K562 (cell line): ENCODE measurements at regions not wholly inside any gene's neighbourhood (a gene's known extent, or its start where the extent isn't known, plus 50 kb on each side); places are given as distances from the start of the nearest gene placed in this dataset.

Experiments used
- ATAC-seq: fragments of 200-7000 bp; cut with Tn5 transposase; 3 replicates; pipeline ENCODE4 v1.9.1; 2020; ENCODE audit warnings: moderate library complexity
- BruUV-seq: library from RNA; stranded (reverse); fragments of 400-500 nt; replicated peaks from 2 replicates; lab custom pipeline; 2021; lab: Mats Ljungman, UMichigan
- CTCF ChIA-PET: fragments of 300-600 bp; formaldehyde crosslinking; extraction: SDS; loops from one replicate; lab custom pipeline; 2021; ENCODE audit warnings: low intra/inter-chr PET ratio; lab: Yijun Ruan, JAX
- POLR2A ChIA-PET: fragments of 300-600, 350-650 bp; sonication (Branson Sonifier 250); formaldehyde crosslinking; extraction: SDS; loops from one replicate; lab custom pipeline; 2021; ENCODE audit warnings: antibody characterized with exemption, inconsistent platforms; lab: Yijun Ruan, JAX
- DNase-seq, 4 experiments: peaks; one replicate each; pipeline versions ENCODE4 v3.0.0 to v3.0.0-alpha.2; 2011 to 2018; ENCODE audit warnings: low spot score in 3 of 4, mixed read lengths in 3 of 4; ENCODE audit errors: extremely low read depth in 1 of 4
- FAIRE-seq: peaks from 2 replicates; lab custom pipeline; 2011; peaks lifted over from hg19 to GRCh38; lab: Jason Lieb, UNC
- H2AFZ ChIP-seq: 2 replicates; pipeline ENCODE4 v1.6.0; 2011; ENCODE audit warnings: low read depth, low read length, control low read depth, inconsistent platforms
- H3K27ac ChIP-seq: fragments of 200-600 bp; 3 replicates; pipeline ENCODE4 v1.8.0; 2011; ENCODE audit warnings: low read depth, mild to moderate bottlenecking, control low read depth, inconsistent platforms, low read length, moderate library complexity, mixed read lengths; ENCODE audit errors: extremely low read depth
- H3K27me3 ChIP-seq, 2 experiments: fragments of 300-600 bp in 1 of 2; 2 replicates in 1 of 2; 3 replicates in 1 of 2; pipeline versions ENCODE4 v1.6.0 to v1.8.0; 2011; ENCODE audit warnings: inconsistent platforms in 2 of 2, low read length in 2 of 2, mild to moderate bottlenecking in 1 of 2, mixed read lengths in 1 of 2, moderate library complexity in 1 of 2; ENCODE audit not compliant: control insufficient read depth in 2 of 2, insufficient read depth in 2 of 2
- H3K36me3 ChIP-seq: fragments of 300-600 bp; 3 replicates; pipeline ENCODE4 v1.8.0; 2011; ENCODE audit warnings: mild to moderate bottlenecking, low read length, inconsistent platforms; ENCODE audit not compliant: control insufficient read depth, insufficient read depth
- H3K4me1 ChIP-seq, 2 experiments: fragments of 200-600 bp in 1 of 2; replicated peaks in 1 of 2; 2 replicates in 1 of 2; 3 replicates in 1 of 2; pipeline versions ENCODE4 v1.5.1 to v1.8.0; 2011; ENCODE audit warnings: inconsistent platforms in 2 of 2, low read length in 2 of 2, mild to moderate bottlenecking in 1 of 2, mixed read lengths in 1 of 2, moderate library complexity in 1 of 2; ENCODE audit not compliant: control insufficient read depth in 2 of 2, insufficient read depth in 2 of 2
- H3K4me2 ChIP-seq: 2 replicates; pipeline ENCODE4 v1.6.1; 2011; ENCODE audit warnings: low read length, control low read depth, inconsistent platforms, mixed read lengths; ENCODE audit not compliant: insufficient read depth
- H3K4me3 ChIP-seq: fragments of 200-600 bp; sonication (generic), shearing (Covaris generic); 2 replicates; pipeline ENCODE4 v1.5.1; 2016; ENCODE audit warnings: control low read depth, inconsistent platforms
- H3K79me2 ChIP-seq: fragments of 200-600 bp; 3 replicates; pipeline ENCODE4 v1.8.0; 2011; ENCODE audit warnings: low read length, inconsistent platforms; ENCODE audit not compliant: control insufficient read depth, insufficient read depth
- H3K9ac ChIP-seq, 2 experiments: 2 replicates each; pipeline versions ENCODE4 v1.6.0 to v1.6.1; 2011; ENCODE audit warnings: low read depth in 2 of 2, low read length in 2 of 2, control low read depth in 1 of 2, inconsistent platforms in 1 of 2, mild to moderate bottlenecking in 1 of 2, mixed read lengths in 1 of 2; ENCODE audit not compliant: insufficient read depth in 1 of 2
- H3K9me1 ChIP-seq: one replicate; pipeline ENCODE4 v1.6.0; 2011; ENCODE audit warnings: inconsistent platforms, mild to moderate bottlenecking, low read length, moderate library complexity; ENCODE audit not compliant: control insufficient read depth, insufficient read depth
- H3K9me3 ChIP-seq: replicated peaks from 2 replicates; pipeline ENCODE4 v1.5.1; 2011; ENCODE audit warnings: low read depth, low read length, inconsistent platforms; ENCODE audit not compliant: control insufficient read depth, insufficient read depth
- H4K20me1 ChIP-seq: replicated peaks from 2 replicates; pipeline ENCODE4 v1.6.1; 2011; ENCODE audit warnings: low read length, inconsistent platforms, mixed read lengths; ENCODE audit not compliant: control insufficient read depth, insufficient read depth
- BHLHE40 ChIP-seq: IDR thresholded peaks from 2 replicates; pipeline ENCODE4 v1.6.1; 2011; ENCODE audit warnings: low read length, improper control_type of control experiment
- NCOA4 ChIP-seq: fragments of 450-650 bp; IDR thresholded peaks from 2 replicates; pipeline ENCODE4 v1.6.1; 2018; ENCODE audit warnings: mild to moderate bottlenecking; ENCODE audit not compliant: partially characterized antibody
- SIN3B ChIP-seq: fragments of 450-650 bp; IDR thresholded peaks from 2 replicates; pipeline ENCODE4 v1.6.1; 2017; ENCODE audit warnings: low read depth, mild to moderate bottlenecking, moderate library complexity
- ZNF76 ChIP-seq: fragments of 250-450 bp; sonication (Bioruptor Pico); IDR thresholded peaks from 2 replicates; pipeline ENCODE4 v1.4.0; 2020; ENCODE audit warnings: mild to moderate bottlenecking, moderate library complexity, borderline replicate concordance
- ZNF79 ChIP-seq: fragments of 250-450 bp; sonication (Bioruptor Pico); IDR thresholded peaks from 2 replicates; pipeline ENCODE4 v1.4.0; 2020; ENCODE audit warnings: low read depth, mild to moderate bottlenecking, moderate library complexity
- WGBS: fragments of 100-300 bp; shearing (Covaris generic); methylation state at CpG from one replicate; pipeline ENCODE4 v1.1.6; 2016; ENCODE audit warnings: low coverage, mixed read lengths; ENCODE audit not compliant: insufficient coverage; ENCODE audit errors: missing lambda C conversion rate; 5-methylcytosine and 5-hydroxymethylcytosine counted together
- in situ Hi-C: fragments of 300-500 bp; cut with MboI; formaldehyde crosslinking; loops from 4 replicates; pipeline ENCODE4 v1.15.0; 2018; ENCODE audit warnings: inconsistent platforms, mixed read lengths
- intact Hi-C: fragments of 100-400 bp; cut with micrococcal nuclease; formaldehyde crosslinking; loops from 2 replicates; pipeline ENCODE4 v1.14.2; 2022
- TF ChIP-seq, protein P1 (sequence below): fragments of 200-400 bp; formaldehyde crosslinking; IDR thresholded peaks from 2 replicates; pipeline ENCODE4 v1.6.1; 2017; ENCODE audit warnings: mild to moderate bottlenecking, low read depth, low read length, moderate library complexity
- TF ChIP-seq, protein P2 (sequence below), 2 experiments: fragments of 450-650 bp; formaldehyde crosslinking in 1 of 2; IDR thresholded peaks; 2 replicates each; pipeline versions ENCODE4 v1.4.0 to v1.6.1; 2014 to 2020; ENCODE audit warnings: mild to moderate bottlenecking in 2 of 2, borderline replicate concordance in 1 of 2, low read depth in 1 of 2

DNA sequence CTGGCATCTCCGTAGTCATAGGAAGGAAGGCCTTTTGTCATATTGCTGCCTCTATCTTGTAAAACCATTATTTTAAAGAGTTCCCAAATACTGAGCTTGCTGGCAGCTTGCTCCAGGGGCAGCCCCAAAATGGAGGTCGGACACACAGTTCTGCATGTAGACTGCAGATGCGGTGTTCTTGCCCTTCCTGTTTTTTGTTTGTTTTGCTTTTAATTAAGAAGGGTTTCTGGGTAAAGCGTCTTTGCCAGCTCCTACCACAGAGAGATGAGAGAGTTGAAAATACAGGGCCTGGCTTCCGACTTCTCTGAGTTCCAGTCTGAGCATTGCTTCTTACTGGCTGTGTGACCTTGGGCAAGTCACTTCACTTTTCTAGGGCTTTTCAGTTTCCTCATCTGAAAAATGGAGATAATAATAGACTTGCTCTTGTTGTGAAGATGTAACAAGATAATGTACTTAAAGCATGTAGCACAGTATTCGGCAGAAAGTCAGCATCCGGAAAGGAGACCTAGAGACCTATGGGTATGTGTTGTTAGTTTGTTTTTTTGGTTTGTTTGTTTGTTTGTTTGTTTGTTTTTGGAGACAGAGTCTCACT, 67.8 kb upstream of the GSE1 start (continued):
- TF ChIP-seq ZNF79 (CRISPR knock-in tag) (no peak), ZNF76 (CRISPR knock-in tag) (no peak)

DNA sequence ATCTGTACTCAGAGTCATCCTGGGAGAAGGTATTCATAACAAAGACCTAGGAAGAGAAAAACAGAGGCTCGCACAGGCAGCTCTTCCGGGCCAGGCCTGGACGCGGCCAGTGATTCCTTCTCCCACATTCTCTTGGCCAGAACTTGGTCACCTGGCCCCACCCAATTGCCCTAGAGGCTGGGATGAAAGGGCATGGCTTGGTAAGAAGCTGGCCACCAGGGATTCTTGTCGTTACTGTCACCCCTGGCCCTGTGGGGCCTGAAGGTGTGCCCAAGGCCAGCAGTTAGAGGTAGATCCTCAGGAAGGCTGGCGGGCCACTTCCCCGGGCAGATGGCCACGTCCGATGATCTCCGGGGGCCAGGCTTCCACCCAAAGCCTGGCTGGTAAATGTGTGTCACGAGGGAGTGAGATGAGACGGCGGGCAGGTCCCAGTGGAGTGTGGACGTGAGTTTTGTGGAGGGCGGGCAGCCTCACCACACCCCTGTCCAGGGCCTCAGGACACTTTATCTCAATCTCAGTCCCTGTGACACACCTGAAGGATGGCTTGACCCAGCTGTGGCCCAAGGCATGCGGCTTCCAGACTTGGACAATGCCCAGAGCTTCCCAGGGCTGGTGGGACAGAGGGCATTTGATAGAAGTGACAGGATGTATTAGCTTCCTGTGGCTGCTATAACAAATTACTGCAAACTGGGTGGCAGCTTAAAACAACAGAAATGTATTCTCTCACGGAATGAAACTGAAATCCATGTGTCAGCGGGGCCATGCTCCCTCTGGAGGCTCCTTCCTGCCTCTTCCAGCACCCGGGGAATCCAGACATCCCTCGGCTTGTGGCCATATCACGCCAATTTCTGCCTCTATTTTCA, 66.3 kb upstream of the GSE1 start:
- WGBS: 86% methylated on average over 21 of the region's 21 CpGs
- CTCF ChIA-PET: interaction anchor here (1.4 kb wide), 1 partner anchor 106 kb away, joined by 5 read pairs; no protein-coding TSS in a partner anchor
- TF ChIP-seq, protein P1, sequence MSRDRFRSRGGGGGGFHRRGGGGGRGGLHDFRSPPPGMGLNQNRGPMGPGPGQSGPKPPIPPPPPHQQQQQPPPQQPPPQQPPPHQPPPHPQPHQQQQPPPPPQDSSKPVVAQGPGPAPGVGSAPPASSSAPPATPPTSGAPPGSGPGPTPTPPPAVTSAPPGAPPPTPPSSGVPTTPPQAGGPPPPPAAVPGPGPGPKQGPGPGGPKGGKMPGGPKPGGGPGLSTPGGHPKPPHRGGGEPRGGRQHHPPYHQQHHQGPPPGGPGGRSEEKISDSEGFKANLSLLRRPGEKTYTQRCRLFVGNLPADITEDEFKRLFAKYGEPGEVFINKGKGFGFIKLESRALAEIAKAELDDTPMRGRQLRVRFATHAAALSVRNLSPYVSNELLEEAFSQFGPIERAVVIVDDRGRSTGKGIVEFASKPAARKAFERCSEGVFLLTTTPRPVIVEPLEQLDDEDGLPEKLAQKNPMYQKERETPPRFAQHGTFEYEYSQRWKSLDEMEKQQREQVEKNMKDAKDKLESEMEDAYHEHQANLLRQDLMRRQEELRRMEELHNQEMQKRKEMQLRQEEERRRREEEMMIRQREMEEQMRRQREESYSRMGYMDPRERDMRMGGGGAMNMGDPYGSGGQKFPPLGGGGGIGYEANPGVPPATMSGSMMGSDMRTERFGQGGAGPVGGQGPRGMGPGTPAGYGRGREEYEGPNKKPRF: no peak
- TF ChIP-seq SIN3B (no peak), BHLHE40 (no peak), NCOA4 (no peak)
- TF ChIP-seq, protein P2, sequence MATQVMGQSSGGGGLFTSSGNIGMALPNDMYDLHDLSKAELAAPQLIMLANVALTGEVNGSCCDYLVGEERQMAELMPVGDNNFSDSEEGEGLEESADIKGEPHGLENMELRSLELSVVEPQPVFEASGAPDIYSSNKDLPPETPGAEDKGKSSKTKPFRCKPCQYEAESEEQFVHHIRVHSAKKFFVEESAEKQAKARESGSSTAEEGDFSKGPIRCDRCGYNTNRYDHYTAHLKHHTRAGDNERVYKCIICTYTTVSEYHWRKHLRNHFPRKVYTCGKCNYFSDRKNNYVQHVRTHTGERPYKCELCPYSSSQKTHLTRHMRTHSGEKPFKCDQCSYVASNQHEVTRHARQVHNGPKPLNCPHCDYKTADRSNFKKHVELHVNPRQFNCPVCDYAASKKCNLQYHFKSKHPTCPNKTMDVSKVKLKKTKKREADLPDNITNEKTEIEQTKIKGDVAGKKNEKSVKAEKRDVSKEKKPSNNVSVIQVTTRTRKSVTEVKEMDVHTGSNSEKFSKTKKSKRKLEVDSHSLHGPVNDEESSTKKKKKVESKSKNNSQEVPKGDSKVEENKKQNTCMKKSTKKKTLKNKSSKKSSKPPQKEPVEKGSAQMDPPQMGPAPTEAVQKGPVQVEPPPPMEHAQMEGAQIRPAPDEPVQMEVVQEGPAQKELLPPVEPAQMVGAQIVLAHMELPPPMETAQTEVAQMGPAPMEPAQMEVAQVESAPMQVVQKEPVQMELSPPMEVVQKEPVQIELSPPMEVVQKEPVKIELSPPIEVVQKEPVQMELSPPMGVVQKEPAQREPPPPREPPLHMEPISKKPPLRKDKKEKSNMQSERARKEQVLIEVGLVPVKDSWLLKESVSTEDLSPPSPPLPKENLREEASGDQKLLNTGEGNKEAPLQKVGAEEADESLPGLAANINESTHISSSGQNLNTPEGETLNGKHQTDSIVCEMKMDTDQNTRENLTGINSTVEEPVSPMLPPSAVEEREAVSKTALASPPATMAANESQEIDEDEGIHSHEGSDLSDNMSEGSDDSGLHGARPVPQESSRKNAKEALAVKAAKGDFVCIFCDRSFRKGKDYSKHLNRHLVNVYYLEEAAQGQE (IDR thresholded peaks at IDR 0.05; ENCODE audit: borderline replicate concordance): peak; percentile 53; the same call in 1 of the 2 replicates
- TF ChIP-seq, protein P2 (CRISPR knock-in tag; IDR thresholded peaks at IDR 0.05; ENCODE audit: low read depth): no peak

More for the DNA sequence above, 66.3 kb upstream of the GSE1 start:
- ATAC-seq (no peak), FAIRE-seq (no peak), DNase-seq (no peak)
- intact Hi-C loops (no loop called here), in situ Hi-C loops (no loop called here)
- H3K4me1 ChIP-seq: peaks cover 41 to 66% of the 10 kb centered on the region in 2 experiments
- H3K27me3 ChIP-seq: no peaks in the 10 kb centered on the region; a peak in 1 of 5 replicates
- no peak overlapping the region for H3K4me3 ChIP-seq
- no TSS peak for BruUV-seq
- H3K27ac ChIP-seq: no peak overlapping the region
- no peaks in the 10 kb centered on the region for H3K9me1 ChIP-seq
- peaks cover 65% of the 10 kb centered on the region for H3K79me2 ChIP-seq
- H3K9ac ChIP-seq: peak overlapping the region in 1 of 2 experiments; percentile 54; a peak in 2 of 4 replicates
- peaks cover 9% of the 10 kb centered on the region; the same call in 2 of the 3 replicates for H3K36me3 ChIP-seq
- no peaks in the 10 kb centered on the region for H3K9me3 ChIP-seq
- no peaks in the 10 kb centered on the region for H4K20me1 ChIP-seq
- POLR2A ChIA-PET: interaction anchor here (0.6 to 2.1 kb wide), 5 partner anchors 9 to 219 kb away, joined by 3 to 9 read pairs (median 3); no protein-coding TSS in a partner anchor
- H3K4me2 ChIP-seq: no peak overlapping the region
- no peak overlapping the region for H2AFZ ChIP-seq
